Ovary (tissue), 3 donors: ENCODE measurements at regions not wholly inside any gene's neighbourhood (a gene's known extent, or its start where the extent isn't known, plus 50 kb on each side); places are given as distances from the start of the nearest gene placed in this dataset.

ENCODE experiments used
- POLR2A ChIP-seq: fragments of 450-650 bp; IDR thresholded peaks from one replicate; pipeline ENCODE4 v1.6.1; 2017; ENCODE audit warnings: antibody characterized with exemption, mild to moderate bottlenecking, moderate library complexity
- TF ChIP-seq, protein P1 (sequence below), 3 donors: fragments of 450-650 bp in 2 of 3; fragments of 200-600 bp in 1 of 3; IDR thresholded peaks; one replicate each; pipeline versions ENCODE4 v1.5.1 to v1.8.0; 2016 to 2022; ENCODE audit warnings: antibody characterized with exemption in 3 of 3, mild to moderate bottlenecking in 1 of 3
- donor health status: DM: no; HTN: no; CAD: no.

- TF ChIP-seq, protein P1, sequence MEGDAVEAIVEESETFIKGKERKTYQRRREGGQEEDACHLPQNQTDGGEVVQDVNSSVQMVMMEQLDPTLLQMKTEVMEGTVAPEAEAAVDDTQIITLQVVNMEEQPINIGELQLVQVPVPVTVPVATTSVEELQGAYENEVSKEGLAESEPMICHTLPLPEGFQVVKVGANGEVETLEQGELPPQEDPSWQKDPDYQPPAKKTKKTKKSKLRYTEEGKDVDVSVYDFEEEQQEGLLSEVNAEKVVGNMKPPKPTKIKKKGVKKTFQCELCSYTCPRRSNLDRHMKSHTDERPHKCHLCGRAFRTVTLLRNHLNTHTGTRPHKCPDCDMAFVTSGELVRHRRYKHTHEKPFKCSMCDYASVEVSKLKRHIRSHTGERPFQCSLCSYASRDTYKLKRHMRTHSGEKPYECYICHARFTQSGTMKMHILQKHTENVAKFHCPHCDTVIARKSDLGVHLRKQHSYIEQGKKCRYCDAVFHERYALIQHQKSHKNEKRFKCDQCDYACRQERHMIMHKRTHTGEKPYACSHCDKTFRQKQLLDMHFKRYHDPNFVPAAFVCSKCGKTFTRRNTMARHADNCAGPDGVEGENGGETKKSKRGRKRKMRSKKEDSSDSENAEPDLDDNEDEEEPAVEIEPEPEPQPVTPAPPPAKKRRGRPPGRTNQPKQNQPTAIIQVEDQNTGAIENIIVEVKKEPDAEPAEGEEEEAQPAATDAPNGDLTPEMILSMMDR (IDR thresholded peaks at IDR 0.05): no peak
- no peak for TF ChIP-seq POLR2A
Measured at GRCh38 chrX:1084689-1085088, 127.8 kb downstream of the CRLF2 start.
